Karpas-422 (cell line): ENCODE measurements at regions not wholly inside any gene's neighbourhood (a gene's known extent, or its start where the extent isn't known, plus 50 kb on each side); places are given as distances from the start of the nearest gene placed in this dataset.

Experiments used
- DNase-seq: peaks from one replicate; pipeline ENCODE4 v3.0.0-alpha.2; 2015
- H2AFZ ChIP-seq: fragments of 200-600 bp; sonication (generic); 2 replicates; pipeline ENCODE4 v1.6.1; 2014; ENCODE audit warnings: antibody characterized with exemption, low read length, mixed read lengths
- H3K27ac ChIP-seq: fragments of 200-600 bp; sonication (generic); 2 replicates; pipeline ENCODE4 v1.5.1; 2014; ENCODE audit warnings: mild to moderate bottlenecking, low read length, moderate library complexity
- H3K27me3 ChIP-seq: fragments of 200-600 bp; sonication (generic); 2 replicates; pipeline ENCODE4 v1.6.1; 2014; ENCODE audit warnings: low read length, mixed read lengths
- H3K36me3 ChIP-seq: fragments of 200-600 bp; sonication (generic); 2 replicates; pipeline ENCODE4 v1.6.1; 2014; ENCODE audit warnings: low read length, mixed read lengths; ENCODE audit not compliant: insufficient read depth
- H3K4me1 ChIP-seq: fragments of 200-600 bp; sonication (generic); 2 replicates; pipeline ENCODE4 v1.6.1; 2014; ENCODE audit warnings: mild to moderate bottlenecking, low read length, mixed read lengths
- H3K4me2 ChIP-seq: fragments of 200-600 bp; sonication (generic); 2 replicates; pipeline ENCODE4 v1.6.1; 2014; ENCODE audit warnings: low read length, low read depth, mild to moderate bottlenecking; ENCODE audit not compliant: poor library complexity, severe bottlenecking
- H3K4me3 ChIP-seq: fragments of 200-600 bp; sonication (generic); 2 replicates; pipeline ENCODE4 v1.5.1; 2014; ENCODE audit warnings: mild to moderate bottlenecking, antibody characterized with exemption, low read length, mixed read lengths
- H3K79me2 ChIP-seq: fragments of 200-600 bp; sonication (generic); 2 replicates; pipeline ENCODE4 v1.6.1; 2014; ENCODE audit warnings: mild to moderate bottlenecking, low read length, mixed read lengths
- H3K9ac ChIP-seq: fragments of 200-600 bp; sonication (generic); 2 replicates; pipeline ENCODE4 v1.6.0; 2014; ENCODE audit warnings: low read length
- H3K9me2 ChIP-seq: fragments of 200-600 bp; sonication (generic), shearing (Covaris generic); replicated peaks from 2 replicates; pipeline ENCODE4 v1.6.0; 2014; ENCODE audit warnings: mild to moderate bottlenecking, low read length, moderate library complexity; ENCODE audit not compliant: insufficient read depth
- H3K9me3 ChIP-seq: fragments of 300-700, 200-600 bp; sonication (generic); 2 replicates; pipeline ENCODE4 v1.6.1; 2014; ENCODE audit warnings: low read length, mixed read lengths
- H4K20me1 ChIP-seq: fragments of 200-600 bp; sonication (generic); 2 replicates; pipeline ENCODE4 v1.6.1; 2014; ENCODE audit warnings: mild to moderate bottlenecking, antibody characterized with exemption, low read length, low read depth; ENCODE audit not compliant: insufficient read depth

DNA sequence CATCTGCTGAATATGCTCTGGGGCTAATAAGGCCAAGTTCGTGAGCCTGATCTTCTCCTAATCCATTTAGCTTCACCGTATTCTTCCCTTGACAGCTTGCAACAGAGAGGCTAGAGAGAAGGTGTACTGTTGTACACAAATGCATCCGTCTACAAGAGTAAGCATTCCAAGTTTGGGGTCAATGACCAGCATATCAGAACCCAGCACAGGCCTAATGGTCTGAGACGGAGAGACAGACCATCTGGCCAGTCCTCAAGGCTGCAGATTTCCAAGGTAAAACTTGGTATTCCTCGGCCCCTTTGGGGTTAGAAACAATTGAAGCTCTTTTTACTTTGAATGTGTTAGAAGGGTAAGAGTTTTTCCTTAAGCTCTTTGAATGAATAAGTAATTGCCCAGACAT, 481.2 kb upstream of the KLF4 start:
- H3K9me3 ChIP-seq = no peaks in the 10 kb centered on the region
- H3K79me2 ChIP-seq = no peaks in the 10 kb centered on the region
- no peaks in the 10 kb centered on the region for H3K36me3 ChIP-seq
- no peak overlapping the region for H3K27ac ChIP-seq
- DNase-seq = no peak
- H3K9ac ChIP-seq = no peak overlapping the region
- H3K4me1 ChIP-seq = no peaks in the 10 kb centered on the region
- H2AFZ ChIP-seq = no peak overlapping the region
- no peak overlapping the region for H3K4me2 ChIP-seq
- no peaks in the 10 kb centered on the region for H4K20me1 ChIP-seq
- H3K4me3 ChIP-seq = no peak overlapping the region
- H3K9me2 ChIP-seq = no peaks in the 10 kb centered on the region
- no peaks in the 10 kb centered on the region for H3K27me3 ChIP-seq

DNA sequence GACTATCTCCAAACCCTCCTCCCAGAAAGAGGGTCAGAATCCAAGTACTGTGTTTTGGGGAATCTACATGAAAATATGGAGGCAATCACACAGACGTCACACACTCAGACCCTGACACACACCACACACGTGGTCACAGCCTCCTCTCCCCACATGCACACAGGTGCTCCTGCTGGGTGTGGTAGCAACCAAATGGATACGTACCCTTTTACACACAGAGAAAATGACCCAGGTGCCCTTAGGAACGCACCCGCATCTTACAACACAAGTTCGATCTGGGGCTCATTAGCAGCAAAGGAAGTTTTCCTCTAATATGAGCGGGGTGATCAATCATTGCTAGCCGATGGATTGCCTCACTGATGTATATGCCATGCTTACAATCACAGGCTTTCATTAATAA, 480.2 kb upstream of the KLF4 start:
- no peaks in the 10 kb centered on the region for H3K36me3 ChIP-seq
- H3K9ac ChIP-seq = no peak overlapping the region
- no peaks in the 10 kb centered on the region for H3K27me3 ChIP-seq

DNA sequence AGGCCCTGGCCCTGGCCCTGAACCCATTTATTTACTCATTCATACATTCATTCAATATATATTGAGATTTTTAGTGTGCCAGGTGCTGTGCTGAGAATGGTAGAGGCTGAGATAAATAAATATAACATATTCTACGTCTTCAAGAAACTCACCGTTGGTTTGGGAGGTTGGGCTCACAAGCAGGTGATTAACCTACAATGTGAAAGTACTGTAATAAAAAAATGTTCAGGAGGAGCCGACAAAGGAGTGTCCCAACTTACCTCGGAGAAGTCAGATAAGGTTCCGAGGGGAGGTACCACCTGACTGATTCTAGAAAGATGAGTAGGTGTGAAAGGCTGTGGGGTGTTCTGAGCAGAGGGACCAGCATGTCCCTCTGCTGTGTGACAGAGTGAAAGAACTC, 479.6 kb upstream of the KLF4 start:
- no peak overlapping the region for H3K4me2 ChIP-seq
- DNase-seq = no peak
- H3K4me3 ChIP-seq = no peak overlapping the region
- H3K27ac ChIP-seq = no peak overlapping the region
- H2AFZ ChIP-seq = no peak overlapping the region
- no peak overlapping the region for H3K9ac ChIP-seq
- no peaks in the 10 kb centered on the region for H3K36me3 ChIP-seq
- no peaks in the 10 kb centered on the region for H3K4me1 ChIP-seq
- H3K9me3 ChIP-seq = no peaks in the 10 kb centered on the region
- H3K9me2 ChIP-seq = no peaks in the 10 kb centered on the region
- no peaks in the 10 kb centered on the region for H3K27me3 ChIP-seq
- H4K20me1 ChIP-seq = no peaks in the 10 kb centered on the region
- H3K79me2 ChIP-seq = no peaks in the 10 kb centered on the region

More for the DNA sequence above, 480.2 kb upstream of the KLF4 start:
- no peak overlapping the region for H2AFZ ChIP-seq
- no peak overlapping the region for H3K4me3 ChIP-seq
- no peak overlapping the region for H3K4me2 ChIP-seq
- no peaks in the 10 kb centered on the region for H3K79me2 ChIP-seq
- no peak for DNase-seq
- H3K9me2 ChIP-seq = no peaks in the 10 kb centered on the region
- H4K20me1 ChIP-seq = no peaks in the 10 kb centered on the region
- H3K27ac ChIP-seq = no peak overlapping the region
- H3K4me1 ChIP-seq = no peaks in the 10 kb centered on the region
- no peaks in the 10 kb centered on the region for H3K9me3 ChIP-seq

DNA sequence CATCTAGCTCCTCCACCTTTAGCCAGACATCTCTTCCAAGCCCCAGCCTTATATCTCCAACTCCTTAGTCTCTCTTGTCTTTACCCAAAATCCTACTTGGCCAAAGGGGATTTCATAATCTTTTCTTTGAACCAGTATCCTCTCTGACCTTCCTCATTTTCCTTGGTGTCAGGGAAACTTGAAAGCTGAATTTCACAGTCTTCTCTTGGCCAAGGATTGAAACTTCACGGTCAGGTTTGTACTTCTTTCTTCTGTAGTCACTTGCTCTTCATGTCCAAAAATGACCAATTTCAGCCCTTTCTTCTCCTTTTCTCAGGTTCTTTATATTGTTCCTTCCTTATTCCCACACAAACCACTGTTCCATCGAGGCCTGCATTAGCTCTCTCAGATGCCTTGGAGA, 473.7 kb upstream of the KLF4 start:
- no peaks in the 10 kb centered on the region for H3K79me2 ChIP-seq
- no peaks in the 10 kb centered on the region for H3K9me3 ChIP-seq
- no peaks in the 10 kb centered on the region for H3K36me3 ChIP-seq
- no peaks in the 10 kb centered on the region for H3K4me1 ChIP-seq
- no peak overlapping the region for H3K4me2 ChIP-seq
- no peak overlapping the region for H3K9ac ChIP-seq
- H3K9me2 ChIP-seq = no peaks in the 10 kb centered on the region
- no peaks in the 10 kb centered on the region for H3K27me3 ChIP-seq
- no peak overlapping the region for H3K27ac ChIP-seq
- no peak overlapping the region for H2AFZ ChIP-seq
- no peak for DNase-seq
- no peak overlapping the region for H3K4me3 ChIP-seq
- H4K20me1 ChIP-seq = no peaks in the 10 kb centered on the region

DNA sequence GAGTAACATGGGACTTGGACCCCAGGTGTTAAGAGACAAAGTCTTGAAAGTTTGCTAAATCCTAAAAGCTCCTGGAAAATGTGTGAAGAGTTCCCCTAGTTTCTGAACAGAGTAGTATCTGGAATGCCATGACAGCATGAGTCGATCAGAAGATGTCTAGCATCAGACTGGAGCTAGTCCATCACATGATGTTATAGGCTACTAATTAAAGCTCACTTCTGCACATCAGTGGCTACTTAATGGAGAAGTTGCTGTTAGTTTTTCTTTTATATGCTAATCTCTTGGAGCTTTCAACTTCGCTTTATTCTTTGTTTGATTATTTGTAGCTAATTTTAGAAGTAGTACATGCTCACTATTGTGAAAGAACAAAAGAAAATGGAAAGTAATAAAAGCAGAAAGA, 471.3 kb upstream of the KLF4 start:
- no peak for DNase-seq
- H3K9me3 ChIP-seq = no peaks in the 10 kb centered on the region
- H3K79me2 ChIP-seq = no peaks in the 10 kb centered on the region
- H3K9ac ChIP-seq = no peak overlapping the region
- H3K36me3 ChIP-seq = no peaks in the 10 kb centered on the region
- no peaks in the 10 kb centered on the region for H3K27me3 ChIP-seq
- H4K20me1 ChIP-seq = no peaks in the 10 kb centered on the region
- no peaks in the 10 kb centered on the region for H3K9me2 ChIP-seq
- H3K27ac ChIP-seq = no peak overlapping the region
- no peak overlapping the region for H2AFZ ChIP-seq
- no peak overlapping the region for H3K4me2 ChIP-seq
- H3K4me3 ChIP-seq = no peak overlapping the region
- no peaks in the 10 kb centered on the region for H3K4me1 ChIP-seq

DNA sequence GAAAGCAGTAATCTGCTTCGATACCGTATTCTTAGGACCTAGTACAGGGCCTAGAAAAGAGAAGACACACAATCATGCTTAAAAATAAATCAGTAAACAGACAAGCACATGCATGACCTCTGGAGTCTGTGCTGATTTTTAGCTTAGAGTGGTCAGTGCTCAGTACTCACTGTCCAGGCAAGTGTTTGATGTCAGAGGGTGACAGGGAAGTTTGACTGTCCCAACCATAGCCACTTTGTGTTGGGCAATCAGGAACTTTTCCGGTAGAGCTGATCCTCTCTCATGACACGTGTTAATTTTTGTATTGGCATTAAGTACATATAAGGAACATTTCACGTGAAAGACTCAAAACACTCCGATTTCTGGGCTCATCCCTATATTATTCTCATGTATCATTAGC, 464.7 kb upstream of the KLF4 start:
- H3K79me2 ChIP-seq = no peaks in the 10 kb centered on the region
- no peaks in the 10 kb centered on the region for H4K20me1 ChIP-seq
- H3K4me3 ChIP-seq = no peak overlapping the region
- H3K4me2 ChIP-seq = no peak overlapping the region
- H3K9ac ChIP-seq = no peak overlapping the region
- H3K4me1 ChIP-seq = no peaks in the 10 kb centered on the region
- no peaks in the 10 kb centered on the region for H3K27me3 ChIP-seq
- no peak overlapping the region for H3K27ac ChIP-seq
- H3K9me3 ChIP-seq = no peaks in the 10 kb centered on the region
- no peaks in the 10 kb centered on the region for H3K36me3 ChIP-seq
- no peak overlapping the region for H2AFZ ChIP-seq
- no peaks in the 10 kb centered on the region for H3K9me2 ChIP-seq
- no peak for DNase-seq

DNA sequence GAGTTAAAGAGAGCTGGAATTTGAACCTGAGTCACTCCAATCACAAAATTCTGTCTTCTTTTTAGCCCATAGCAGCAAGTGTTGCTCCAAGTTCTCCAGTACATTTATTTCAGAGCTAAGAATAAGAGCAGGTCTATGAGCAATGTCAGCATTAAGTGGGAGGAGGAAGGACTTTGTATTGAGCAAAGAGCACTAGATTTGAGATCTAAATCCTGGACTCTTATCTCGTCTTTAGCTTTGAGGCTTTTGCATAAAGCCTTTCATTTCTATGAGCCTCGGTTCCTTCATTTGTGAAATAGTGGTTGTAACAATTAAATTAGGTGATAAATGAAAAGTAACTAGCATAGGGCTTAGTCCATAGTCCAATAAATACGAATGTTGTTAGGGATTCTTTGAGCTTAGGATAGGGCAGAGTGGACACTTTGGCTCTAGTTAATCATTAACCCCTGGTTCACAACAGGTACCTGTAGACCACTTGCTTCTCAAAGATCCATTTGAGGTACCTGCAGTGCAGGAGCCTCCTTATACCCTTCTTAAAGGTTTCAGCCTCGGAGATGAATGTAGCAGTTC, 464.1 kb upstream of the KLF4 start:
- Histone ChIP-seq H3K9me2 (no peaks in the 10 kb centered on the region), H3K4me3 (no peak overlapping the region), H3K79me2 (no peaks in the 10 kb centered on the region), H3K4me1 (no peaks in the 10 kb centered on the region), H4K20me1 (no peaks in the 10 kb centered on the region), H3K9ac (no peak overlapping the region), H3K9me3 (no peaks in the 10 kb centered on the region), H3K36me3 (no peaks in the 10 kb centered on the region), H3K27ac (no peak overlapping the region), H2AFZ (no peak overlapping the region), H3K4me2 (no peak overlapping the region), H3K27me3 (no peaks in the 10 kb centered on the region)
- no peak for DNase-seq

DNA sequence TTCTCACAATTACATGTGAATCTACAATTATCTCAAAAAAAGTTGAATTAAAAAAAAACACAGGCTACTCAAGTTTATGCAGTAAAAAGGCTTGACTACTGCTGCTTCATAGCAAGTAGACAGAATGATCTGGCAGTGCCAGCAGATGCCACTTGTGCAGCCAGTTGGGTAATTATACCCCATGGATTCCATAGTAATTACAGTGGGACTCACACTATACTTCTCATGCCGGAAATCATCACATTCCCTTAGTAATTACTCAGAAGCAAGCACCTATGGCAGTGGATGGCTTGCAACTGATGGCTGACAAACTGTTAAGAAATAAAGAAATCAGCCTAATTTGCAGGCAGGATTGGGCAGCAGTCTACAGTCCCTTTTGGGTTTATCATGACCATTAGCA, 463.2 kb upstream of the KLF4 start:
- Histone ChIP-seq H3K36me3 (no peaks in the 10 kb centered on the region), H3K4me1 (no peaks in the 10 kb centered on the region), H3K4me2 (no peak overlapping the region), H3K27ac (no peak overlapping the region), H3K79me2 (no peaks in the 10 kb centered on the region), H3K9ac (no peak overlapping the region), H3K27me3 (no peaks in the 10 kb centered on the region), H3K9me3 (no peaks in the 10 kb centered on the region), H2AFZ (no peak overlapping the region), H3K9me2 (no peaks in the 10 kb centered on the region), H3K4me3 (no peak overlapping the region), H4K20me1 (no peaks in the 10 kb centered on the region)
- DNase-seq = no peak

DNA sequence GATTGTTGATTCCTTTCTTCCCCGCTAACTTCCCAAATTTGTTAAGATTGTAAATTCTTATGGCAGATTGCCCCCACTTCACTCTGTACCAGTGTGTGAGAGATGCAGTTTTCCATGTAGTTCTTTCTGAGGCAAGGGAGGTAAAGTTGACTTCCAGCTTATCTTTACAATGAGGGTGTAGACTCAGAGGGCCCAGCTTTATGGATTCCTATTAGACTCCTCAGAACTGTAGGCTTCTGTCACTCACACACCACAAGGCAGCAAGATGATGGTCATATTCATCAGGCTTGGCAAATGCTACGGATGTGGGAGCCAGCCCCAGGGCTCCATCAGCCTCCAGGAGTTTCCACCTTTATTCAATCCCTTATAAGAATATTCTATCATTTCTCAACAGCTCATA, 461.9 kb upstream of the KLF4 start:
- Histone ChIP-seq H3K27me3 (no peaks in the 10 kb centered on the region), H2AFZ (no peak overlapping the region)

More for the DNA sequence above, 461.9 kb upstream of the KLF4 start:
- H4K20me1 ChIP-seq = no peaks in the 10 kb centered on the region
- no peaks in the 10 kb centered on the region for H3K9me2 ChIP-seq
- H3K36me3 ChIP-seq = no peaks in the 10 kb centered on the region
- H3K4me3 ChIP-seq = no peak overlapping the region
- no peak for DNase-seq
- no peak overlapping the region for H3K9ac ChIP-seq
- no peaks in the 10 kb centered on the region for H3K4me1 ChIP-seq
- no peak overlapping the region for H3K27ac ChIP-seq
- no peaks in the 10 kb centered on the region for H3K79me2 ChIP-seq
- no peak overlapping the region for H3K4me2 ChIP-seq
- H3K9me3 ChIP-seq = no peaks in the 10 kb centered on the region
